Nephron progenitor cell (in vitro differentiated cells): ENCODE measurements at regions not wholly inside any gene's neighbourhood (a gene's known extent, or its start where the extent isn't known, plus 50 kb on each side); places are given as distances from the start of the nearest gene placed in this dataset.

Source experiments
- DNase-seq: peaks from one replicate; pipeline ENCODE4 v3.0.0; 2021
- H3K27ac Mint-ChIP-seq: 2 replicates; pipeline ENCODE4 v1.8.0; 2021; ENCODE audit warnings: mild to moderate bottlenecking, moderate library complexity, mixed read lengths
- H3K27me3 Mint-ChIP-seq: 2 replicates; pipeline ENCODE4 v1.8.0; 2021; ENCODE audit warnings: mild to moderate bottlenecking, low read depth, mixed read lengths; ENCODE audit not compliant: poor library complexity
- H3K36me3 Mint-ChIP-seq: 2 replicates; pipeline ENCODE4 v1.8.0; 2021; ENCODE audit warnings: low read depth, mixed read lengths
- H3K4me1 Mint-ChIP-seq: 2 replicates; pipeline ENCODE4 v1.8.0; 2021; ENCODE audit warnings: mixed read lengths
- H3K4me3 Mint-ChIP-seq: 2 replicates; pipeline ENCODE4 v1.8.0; 2021; ENCODE audit warnings: mild to moderate bottlenecking, moderate library complexity, mixed read lengths
- H3K9me3 Mint-ChIP-seq: 2 replicates; pipeline ENCODE4 v1.8.0; 2021; ENCODE audit warnings: mild to moderate bottlenecking, moderate library complexity, mixed read lengths
- TF ChIP-seq, protein P1 (sequence below): fragments of 200-600 bp; sonication (generic); IDR thresholded peaks from 2 replicates; pipeline ENCODE4 v1.5.0; 2021; ENCODE audit warnings: antibody characterized with exemption

DNA sequence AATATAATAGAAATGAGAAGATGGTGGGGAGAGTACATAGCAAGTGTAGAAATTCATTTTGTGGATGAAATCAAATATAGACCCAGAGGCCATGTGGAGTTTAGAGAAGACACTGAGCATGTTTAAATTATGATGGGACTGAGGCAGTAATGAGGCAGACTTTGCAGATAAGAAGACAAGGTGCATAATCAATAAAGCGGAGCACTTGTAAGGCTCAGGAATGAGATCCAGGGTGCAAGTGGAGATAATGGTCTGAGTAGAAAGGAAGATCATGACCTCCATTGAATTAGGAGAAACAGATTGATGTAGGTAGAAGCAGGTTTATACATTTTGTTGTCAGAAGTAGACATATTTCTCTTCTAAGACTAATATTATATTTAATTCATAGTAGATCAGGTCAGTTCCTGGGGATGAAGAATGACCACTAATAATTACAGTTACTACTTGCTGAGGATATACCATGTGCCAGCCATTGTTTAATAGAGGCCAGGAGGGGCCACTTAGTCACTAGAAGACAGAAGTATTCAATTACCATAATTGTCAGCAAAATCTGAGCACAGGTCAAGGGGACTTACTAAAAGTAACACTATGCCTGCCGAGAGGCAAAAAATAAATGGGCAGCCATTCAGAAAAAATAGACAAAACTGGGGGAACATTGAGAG, 479.8 kb downstream of the DNAH5 start:
- peaks cover 3% of the 10 kb centered on the region for H3K27me3 Mint-ChIP-seq
- DNase-seq = no peak
- H3K36me3 Mint-ChIP-seq = no peaks in the 10 kb centered on the region
- H3K27ac Mint-ChIP-seq = no peak overlapping the region
- no peaks in the 10 kb centered on the region for H3K9me3 Mint-ChIP-seq
- TF ChIP-seq, protein P1, sequence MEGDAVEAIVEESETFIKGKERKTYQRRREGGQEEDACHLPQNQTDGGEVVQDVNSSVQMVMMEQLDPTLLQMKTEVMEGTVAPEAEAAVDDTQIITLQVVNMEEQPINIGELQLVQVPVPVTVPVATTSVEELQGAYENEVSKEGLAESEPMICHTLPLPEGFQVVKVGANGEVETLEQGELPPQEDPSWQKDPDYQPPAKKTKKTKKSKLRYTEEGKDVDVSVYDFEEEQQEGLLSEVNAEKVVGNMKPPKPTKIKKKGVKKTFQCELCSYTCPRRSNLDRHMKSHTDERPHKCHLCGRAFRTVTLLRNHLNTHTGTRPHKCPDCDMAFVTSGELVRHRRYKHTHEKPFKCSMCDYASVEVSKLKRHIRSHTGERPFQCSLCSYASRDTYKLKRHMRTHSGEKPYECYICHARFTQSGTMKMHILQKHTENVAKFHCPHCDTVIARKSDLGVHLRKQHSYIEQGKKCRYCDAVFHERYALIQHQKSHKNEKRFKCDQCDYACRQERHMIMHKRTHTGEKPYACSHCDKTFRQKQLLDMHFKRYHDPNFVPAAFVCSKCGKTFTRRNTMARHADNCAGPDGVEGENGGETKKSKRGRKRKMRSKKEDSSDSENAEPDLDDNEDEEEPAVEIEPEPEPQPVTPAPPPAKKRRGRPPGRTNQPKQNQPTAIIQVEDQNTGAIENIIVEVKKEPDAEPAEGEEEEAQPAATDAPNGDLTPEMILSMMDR = no peak
- no peak overlapping the region for H3K4me3 Mint-ChIP-seq
- no peaks in the 10 kb centered on the region for H3K4me1 Mint-ChIP-seq

DNA sequence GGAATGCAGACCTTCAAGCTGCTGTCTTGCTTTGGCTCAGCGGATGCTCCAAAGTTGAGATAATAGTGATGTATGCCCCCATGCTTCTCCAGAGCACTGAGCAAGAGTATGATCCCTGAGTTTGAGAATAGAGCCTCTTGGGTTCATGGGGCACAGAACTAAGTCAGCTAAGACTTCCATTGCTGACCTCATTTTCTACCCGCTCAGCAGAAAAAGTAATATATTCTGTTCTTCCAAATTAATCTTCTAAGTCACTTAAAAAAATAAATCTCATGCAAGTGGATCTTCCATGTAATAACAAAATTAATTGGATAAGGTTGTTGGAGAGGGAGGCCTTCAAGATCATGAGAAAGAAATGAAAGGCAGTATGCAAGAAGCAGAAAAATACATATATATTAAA, 483.9 kb downstream of the DNAH5 start:
- no peak for DNase-seq
- no peaks in the 10 kb centered on the region for H3K27me3 Mint-ChIP-seq
- TF ChIP-seq, protein P1 = no peak
- no peak overlapping the region for H3K4me3 Mint-ChIP-seq
- H3K4me1 Mint-ChIP-seq = no peaks in the 10 kb centered on the region
- no peak overlapping the region for H3K27ac Mint-ChIP-seq
- H3K9me3 Mint-ChIP-seq = no peaks in the 10 kb centered on the region
- H3K36me3 Mint-ChIP-seq = no peaks in the 10 kb centered on the region

- no peaks in the 10 kb centered on the region for H3K9me3 Mint-ChIP-seq
- no peak for DNase-seq
- H3K27ac Mint-ChIP-seq = no peak overlapping the region
- H3K27me3 Mint-ChIP-seq = no peaks in the 10 kb centered on the region
- no peak overlapping the region for H3K4me3 Mint-ChIP-seq
- no peaks in the 10 kb centered on the region for H3K4me1 Mint-ChIP-seq
- no peaks in the 10 kb centered on the region for H3K36me3 Mint-ChIP-seq
- TF ChIP-seq, protein P1 = no peak
Measured at GRCh38 chr5:13454050-13454449, 490.4 kb downstream of the DNAH5 start.

GRCh38 chr5:13448843-13449242, 495.6 kb downstream of the DNAH5 start:
- TF ChIP-seq, protein P1 = no peak
- H3K4me3 Mint-ChIP-seq = no peak overlapping the region

DNA sequence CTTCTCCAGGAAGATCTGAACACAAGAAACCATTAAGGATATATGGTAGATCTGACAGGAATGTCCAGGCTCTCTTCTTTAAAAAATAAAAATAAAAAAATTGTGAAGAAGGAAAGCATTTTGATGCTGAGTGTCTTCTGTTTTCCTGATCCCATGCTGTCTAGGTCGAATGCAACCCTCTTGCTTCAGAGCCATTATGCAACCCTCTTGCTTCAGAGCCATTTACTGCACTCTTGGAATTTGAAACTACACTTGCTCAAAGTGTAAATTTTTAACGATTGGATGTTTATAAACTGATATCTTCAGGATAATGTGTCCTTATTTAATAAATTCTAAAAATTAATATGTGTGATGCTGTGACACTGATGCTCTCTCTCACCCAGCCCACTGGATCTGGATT, 505.1 kb downstream of the DNAH5 start:
- H3K27me3 Mint-ChIP-seq = no peaks in the 10 kb centered on the region
- H3K9me3 Mint-ChIP-seq = no peaks in the 10 kb centered on the region
- no peaks in the 10 kb centered on the region for H3K36me3 Mint-ChIP-seq
- no peak overlapping the region for H3K4me3 Mint-ChIP-seq
- H3K4me1 Mint-ChIP-seq = no peaks in the 10 kb centered on the region
- no peak for DNase-seq
- H3K27ac Mint-ChIP-seq = no peak overlapping the region
- TF ChIP-seq, protein P1 = no peak

More at GRCh38 chr5:13448843-13449242, 495.6 kb downstream of the DNAH5 start:
- H3K9me3 Mint-ChIP-seq = no peaks in the 10 kb centered on the region
- H3K27ac Mint-ChIP-seq = no peak overlapping the region
- peaks cover 12% of the 10 kb centered on the region for H3K27me3 Mint-ChIP-seq
- DNase-seq = no peak
- H3K36me3 Mint-ChIP-seq = no peaks in the 10 kb centered on the region
- no peaks in the 10 kb centered on the region for H3K4me1 Mint-ChIP-seq
